HCT116 (cell line): ENCODE measurements at regions not wholly inside any gene's neighbourhood (a gene's known extent, or its start where the extent isn't known, plus 50 kb on each side); places are given as distances from the start of the nearest gene placed in this dataset.

Experiments used
- ATAC-seq: fragments of 200-7000 bp; cut with Tn5 transposase; 2 replicates; pipeline ENCODE4 v1.9.1; 2020; ENCODE audit warnings: mild to moderate bottlenecking, moderate library complexity
- BruUV-seq: library from RNA; stranded (reverse); fragments of 400-500 nt; replicated peaks from 2 replicates; lab custom pipeline; 2021; lab: Mats Ljungman, UMichigan
- CTCF ChIA-PET: fragments of 300-600 bp; sonication (Branson Sonifier 250); formaldehyde crosslinking; loops from one replicate; lab custom pipeline; 2021; ENCODE audit warnings: antibody characterized with exemption; lab: Charles Lee
- POLR2A ChIA-PET: fragments of 300-600, 350-600 bp; sonication (Branson Sonifier 250); formaldehyde crosslinking; loops from one replicate; lab custom pipeline; 2021; ENCODE audit warnings: antibody characterized with exemption; lab: Charles Lee
- RAD21 ChIA-PET, 2 experiments: fragments of 300-600 bp; sonication (Branson Sonifier 250); formaldehyde crosslinking; loops; one replicate each; lab custom pipeline; 2023; ENCODE audit warnings: low total read pairs in 2 of 2; ENCODE audit not compliant: uncharacterized antibody in 2 of 2, unreplicated experiment in 2 of 2, low non-redundant PET in 1 of 2; lab: Charles Lee
- DNase-seq: peaks from one replicate; pipeline ENCODE4 v3.0.0-alpha.2; 2010; ENCODE audit warnings: low read depth, low spot score
- H2AFZ ChIP-seq: fragments of 200-600 bp; shearing (Covaris generic), sonication (generic); 2 replicates; pipeline ENCODE4 v1.6.1; 2017; ENCODE audit warnings: low read depth, mixed run types, mixed read lengths, antibody characterized with exemption, low read length; ENCODE audit not compliant: poor library complexity, severe bottlenecking
- H3K27ac ChIP-seq: 2 replicates; pipeline ENCODE4 v1.5.1; 2012; ENCODE audit warnings: low read depth, low read length
- H3K27me3 ChIP-seq: fragments of 200-600 bp; sonication (generic); 2 replicates; pipeline ENCODE4 v1.6.1; 2016; ENCODE audit warnings: mixed run types, low read length, mixed read lengths; ENCODE audit not compliant: insufficient read depth
- H3K36me3 ChIP-seq, 2 experiments: fragments of 200-500 bp in 1 of 2; fragments of 200-600 bp in 1 of 2; sonication (Bioruptor generic) in 1 of 2; sonication (generic) in 1 of 2; 2 replicates each; pipeline versions ENCODE4 v1.5.1 to v1.6.1; 2014 to 2016; ENCODE audit warnings: low read length in 2 of 2, inconsistent platforms in 1 of 2, mixed read lengths in 1 of 2, mixed run types in 1 of 2; ENCODE audit not compliant: insufficient read depth in 2 of 2, control insufficient read depth in 1 of 2
- H3K4me1 ChIP-seq, 2 experiments: fragments of 200-600 bp in 1 of 2; sonication (generic) in 1 of 2; 2 replicates each; pipeline versions ENCODE4 v1.5.1 to v1.6.1; 2012 to 2017; ENCODE audit warnings: low read length in 2 of 2, inconsistent platforms in 1 of 2, mild to moderate bottlenecking in 1 of 2, mixed read lengths in 1 of 2, mixed run types in 1 of 2, moderate library complexity in 1 of 2; ENCODE audit not compliant: insufficient read depth in 2 of 2, control insufficient read depth in 1 of 2
- H3K4me2 ChIP-seq: fragments of 200-600 bp; sonication (generic); 2 replicates; pipeline ENCODE4 v1.6.1; 2017; ENCODE audit warnings: mixed run types, low read length, mixed read lengths
- H3K4me3 ChIP-seq, 2 experiments: fragments of 200-600 bp in 1 of 2; sonication (generic) in 1 of 2; replicated peaks in 1 of 2; 2 replicates each; pipeline ENCODE4 v1.5.1; 2011 to 2016; ENCODE audit warnings: low read length in 2 of 2, control low read depth in 1 of 2, low read depth in 1 of 2, mild to moderate bottlenecking in 1 of 2, mixed read lengths in 1 of 2, mixed run types in 1 of 2
- H3K79me2 ChIP-seq: fragments of 200-600 bp; sonication (generic); 2 replicates; pipeline ENCODE4 v1.6.1; 2017; ENCODE audit warnings: mild to moderate bottlenecking, mixed run types, low read length, moderate library complexity, mixed read lengths; ENCODE audit not compliant: insufficient read depth
- H3K9ac ChIP-seq: fragments of 200-600 bp; sonication (generic); 2 replicates; pipeline ENCODE4 v1.6.1; 2016; ENCODE audit warnings: low read length, mixed read lengths
- H3K9me2 ChIP-seq: fragments of 200-600 bp; sonication (generic), shearing (Covaris generic); 2 replicates; pipeline ENCODE4 v1.6.1; 2017; ENCODE audit warnings: mixed run types, mild to moderate bottlenecking, moderate library complexity; ENCODE audit not compliant: insufficient read depth
- H3K9me3 ChIP-seq, 2 experiments: fragments of 200-500 bp in 1 of 2; fragments of 200-600 bp in 1 of 2; sonication (Bioruptor generic) in 1 of 2; sonication (generic) in 1 of 2; 2 replicates each; pipeline ENCODE4 v1.6.1; 2014 to 2017; ENCODE audit warnings: low read length in 2 of 2, mixed read lengths in 2 of 2, inconsistent platforms in 1 of 2, low read depth in 1 of 2, mild to moderate bottlenecking in 1 of 2, mixed run types in 1 of 2, moderate library complexity in 1 of 2; ENCODE audit not compliant: control insufficient read depth in 1 of 2, insufficient read depth in 1 of 2
- H4K20me1 ChIP-seq: fragments of 200-600 bp; sonication (generic), shearing (Covaris generic); 2 replicates; pipeline ENCODE4 v1.6.1; 2017; ENCODE audit warnings: mixed run types, mild to moderate bottlenecking, moderate library complexity; ENCODE audit not compliant: insufficient read depth
- CBX3 ChIP-seq: IDR thresholded peaks from 2 replicates; pipeline ENCODE4 v1.6.1; 2012; ENCODE audit warnings: low read depth
- CEBPB ChIP-seq: IDR thresholded peaks from 2 replicates; pipeline ENCODE4 v1.6.1; 2012; ENCODE audit warnings: low read depth
- ELF1 ChIP-seq: IDR thresholded peaks from 2 replicates; pipeline ENCODE4 v1.6.1; 2012; ENCODE audit warnings: low read depth, borderline replicate concordance
- JUND ChIP-seq: IDR thresholded peaks from 2 replicates; pipeline ENCODE4 v1.6.1; 2012
- POLR2AphosphoS5 ChIP-seq: IDR thresholded peaks from 2 replicates; pipeline ENCODE4 v1.6.1; 2011; ENCODE audit warnings: mild to moderate bottlenecking, low read depth, low read length, moderate library complexity
- SRF ChIP-seq: IDR thresholded peaks from 2 replicates; pipeline ENCODE4 v1.6.1; 2012; ENCODE audit warnings: low read depth
- ZBTB33 ChIP-seq: IDR thresholded peaks from 2 replicates; pipeline ENCODE4 v1.6.1; 2011; ENCODE audit warnings: mild to moderate bottlenecking, low read length, moderate library complexity; ENCODE audit not compliant: insufficient replicate concordance; ENCODE audit errors: extremely low read depth
- ZFX ChIP-seq: fragments of 450-650 bp; IDR thresholded peaks from 2 replicates; pipeline ENCODE4 v1.6.1; 2017
- ZNF274 ChIP-seq: fragments of 200-500 bp; sonication (Bioruptor generic); IDR thresholded peaks from 2 replicates; pipeline ENCODE4 v1.6.1; 2014; ENCODE audit warnings: mild to moderate bottlenecking, low read depth, low read length, inconsistent platforms
- intact Hi-C: fragments of 100-400 bp; cut with micrococcal nuclease; formaldehyde crosslinking; loops from 2 replicates; pipeline ENCODE4 v1.10.0; 2022

DNA sequence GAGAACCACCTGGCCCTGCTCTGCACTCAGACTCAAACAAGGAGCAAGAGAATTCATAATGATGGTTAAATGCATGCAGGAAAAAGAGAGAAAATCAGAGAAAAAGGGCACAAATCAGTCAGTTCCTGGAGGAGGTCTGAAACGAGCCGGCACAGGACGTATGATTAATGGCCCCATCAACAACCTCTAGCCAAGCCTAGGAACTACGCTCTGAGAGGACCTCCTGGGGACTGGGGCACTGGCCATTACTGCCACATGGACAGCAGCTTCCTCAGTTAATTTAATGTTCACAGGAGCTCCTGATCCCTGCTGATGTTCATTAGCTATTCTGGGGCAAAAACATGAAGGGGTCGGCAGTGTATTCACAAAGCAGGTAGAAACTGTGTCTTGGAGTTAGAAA, 238.1 kb downstream of the MED10 start:
- TF ChIP-seq ELF1, result no peak
- no peak for TF ChIP-seq JUND
- no peak for TF ChIP-seq ZFX
- TF ChIP-seq ZBTB33, result no peak
- no peak for TF ChIP-seq CBX3
- TF ChIP-seq SRF, result no peak
- H3K4me2 ChIP-seq, result no peak overlapping the region
- H3K9me2 ChIP-seq, result no peaks in the 10 kb centered on the region
- no peaks in the 10 kb centered on the region for H3K27me3 ChIP-seq
- H4K20me1 ChIP-seq, result no peaks in the 10 kb centered on the region
- DNase-seq (no peak), ATAC-seq (no peak)
- intact Hi-C loops, result no loop called here
- no peaks in the 10 kb centered on the region for H3K36me3 ChIP-seq
- RAD21 ChIA-PET, result no interaction called here
- H3K27ac ChIP-seq, result no peak overlapping the region
- POLR2A ChIA-PET, result no interaction called here
- no peaks in the 10 kb centered on the region for H3K79me2 ChIP-seq
- no peak overlapping the region for H3K9ac ChIP-seq
- no peaks in the 10 kb centered on the region for H3K4me1 ChIP-seq
- H3K4me3 ChIP-seq, result no peak overlapping the region
- BruUV-seq, result no TSS peak
- CTCF ChIA-PET, result no interaction called here
- H3K9me3 ChIP-seq, result no peaks in the 10 kb centered on the region
- H2AFZ ChIP-seq, result no peak overlapping the region

DNA sequence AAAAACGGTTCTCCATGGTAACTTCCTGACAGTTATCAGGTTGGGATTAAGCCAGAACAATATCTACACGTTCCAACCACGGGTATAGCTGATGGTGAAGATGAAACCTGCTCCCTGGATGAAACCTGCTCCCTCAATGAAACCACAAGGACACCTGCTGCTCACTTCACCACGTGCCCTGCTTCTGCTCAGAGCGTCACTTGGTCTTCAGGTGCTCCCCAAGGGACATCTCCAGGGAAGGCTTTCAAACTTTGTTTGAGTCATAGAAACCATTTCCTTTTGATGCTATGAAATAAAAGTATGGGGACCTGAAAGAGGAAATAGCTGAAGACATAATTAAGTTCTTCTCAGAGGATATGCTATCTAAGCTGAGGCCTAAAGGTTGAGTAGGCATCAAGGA, 242.4 kb downstream of the MED10 start:
- BruUV-seq, result no TSS peak
- H2AFZ ChIP-seq, result no peak overlapping the region
- no peak for ATAC-seq
- H3K27ac ChIP-seq, result no peak overlapping the region
- no peaks in the 10 kb centered on the region for H3K36me3 ChIP-seq
- no peaks in the 10 kb centered on the region for H4K20me1 ChIP-seq
- RAD21 ChIA-PET, result no interaction called here
- H3K9me2 ChIP-seq, result no peaks in the 10 kb centered on the region
- TF ChIP-seq POLR2AphosphoS5, result no peak
- TF ChIP-seq ZNF274, result no peak
- TF ChIP-seq CEBPB, result no peak
- no peak for TF ChIP-seq ZBTB33
- TF ChIP-seq, all 23 proteins: peak for 0
- POLR2A ChIA-PET, result no interaction called here
- H3K27me3 ChIP-seq, result no peaks in the 10 kb centered on the region
- no peak for DNase-seq
- H3K4me2 ChIP-seq, result no peak overlapping the region
- CTCF ChIA-PET, result no interaction called here
- H3K4me1 ChIP-seq, result no peaks in the 10 kb centered on the region
- H3K4me3 ChIP-seq, result no peak overlapping the region
- H3K9me3 ChIP-seq, result no peaks in the 10 kb centered on the region
- no peak overlapping the region for H3K9ac ChIP-seq
- H3K79me2 ChIP-seq, result no peaks in the 10 kb centered on the region
- intact Hi-C loops, result no loop called here
